ENCODE measurements at regions not wholly inside any gene's neighbourhood (a gene's known extent, or its start where the extent isn't known, plus 50 kb on each side); places are given as distances from the start of the nearest gene placed in this dataset.

- H3K27me3 Mint-ChIP-seq = peaks cover 4 to 12% of the 10 kb centered on the region in 2 donors
- H3K9me3 Mint-ChIP-seq = no peaks in the 10 kb centered on the region
- POLR2A ChIA-PET = no interaction called here
- H3K36me3 Mint-ChIP-seq = no peaks in the 10 kb centered on the region
- Histone ChIP-seq H3K4me3 (ENCODE audit: low read length) (no peak overlapping the region), H3K4me1 (ENCODE audit: insufficient read depth, low read length) (no peaks in the 10 kb centered on the region), H3K27ac (ENCODE audit: low read depth, low read length) (no peak overlapping the region), H3K36me3 (ENCODE audit: insufficient read depth, low read length) (no peaks in the 10 kb centered on the region), H3K9me3 (ENCODE audit: low read length) (no peaks in the 10 kb centered on the region), H3K27me3 (ENCODE audit: insufficient read depth, low read length, poor library complexity, severe bottlenecking) (no peaks in the 10 kb centered on the region)
- no peak overlapping the region for H3K4me3 Mint-ChIP-seq
- H3K27ac Mint-ChIP-seq = no peak overlapping the region
- no peak for DNase-seq
- CTCF ChIA-PET = interaction anchor here (1.5 kb wide), 1 partner anchor 9 kb away, joined by 4 read pairs; no protein-coding TSS in a partner anchor
- no peaks in the 10 kb centered on the region for H3K4me1 Mint-ChIP-seq
Measured at GRCh38 chr10:78571286-78571685, 497.5 kb upstream of the ZMIZ1 start.

- H3K27ac Mint-ChIP-seq = no peak overlapping the region
- H3K4me3 Mint-ChIP-seq = no peak overlapping the region
- Histone ChIP-seq H3K27ac (ENCODE audit: low read depth, low read length) (no peak overlapping the region), H3K9me3 (ENCODE audit: low read length) (no peaks in the 10 kb centered on the region), H3K36me3 (ENCODE audit: insufficient read depth, low read length) (no peaks in the 10 kb centered on the region), H3K4me3 (ENCODE audit: low read length) (no peak overlapping the region), H3K4me1 (ENCODE audit: insufficient read depth, low read length) (no peaks in the 10 kb centered on the region), H3K27me3 (ENCODE audit: insufficient read depth, low read length, poor library complexity, severe bottlenecking) (no peaks in the 10 kb centered on the region)
- peaks cover 4 to 8% of the 10 kb centered on the region in 2 donors for H3K27me3 Mint-ChIP-seq
- H3K36me3 Mint-ChIP-seq = no peaks in the 10 kb centered on the region
- H3K4me1 Mint-ChIP-seq = no peaks in the 10 kb centered on the region
- CTCF ChIA-PET = interaction anchor here (1.5 kb wide), 1 partner anchor 8 kb away, joined by 4 read pairs; no protein-coding TSS in a partner anchor
- no peak for DNase-seq
- POLR2A ChIA-PET = no interaction called here
- no peaks in the 10 kb centered on the region for H3K9me3 Mint-ChIP-seq
Measured at GRCh38 chr10:78571891-78572290, 496.9 kb upstream of the ZMIZ1 start.

- Mint-ChIP-seq H3K27me3 (peaks cover 4 to 8% of the 10 kb centered on the region in 2 donors), H3K9me3 (no peaks in the 10 kb centered on the region), H3K4me1 (no peaks in the 10 kb centered on the region), H3K4me3 (no peak overlapping the region), H3K36me3 (no peaks in the 10 kb centered on the region), H3K27ac (peak overlapping the region in 2 of 8 donors; percentile 28 to 35)
- H3K36me3 ChIP-seq (ENCODE audit: insufficient read depth, low read length) = no peaks in the 10 kb centered on the region
- no peak overlapping the region for H3K27ac ChIP-seq (ENCODE audit: low read depth, low read length)
- no peak overlapping the region for H3K4me3 ChIP-seq (ENCODE audit: low read length)
- no peaks in the 10 kb centered on the region for H3K27me3 ChIP-seq (ENCODE audit: insufficient read depth, low read length, poor library complexity, severe bottlenecking)
- ChIA-PET CTCF (no interaction called here), POLR2A (no interaction called here)
- H3K9me3 ChIP-seq (ENCODE audit: low read length) = no peaks in the 10 kb centered on the region
- no peak for DNase-seq
- no peaks in the 10 kb centered on the region for H3K4me1 ChIP-seq (ENCODE audit: insufficient read depth, low read length)
Measured at GRCh38 chr10:78572565-78572964, 496.2 kb upstream of the ZMIZ1 start.

GRCh38 chr10:78574547-78574946 is 494.2 kb upstream of the ZMIZ1 start:
- Mint-ChIP-seq H3K4me1 (no peaks in the 10 kb centered on the region), H3K4me3 (no peak overlapping the region), H3K9me3 (no peaks in the 10 kb centered on the region), H3K36me3 (no peaks in the 10 kb centered on the region), H3K27ac (no peak overlapping the region), H3K27me3 (peaks cover 4 to 8% of the 10 kb centered on the region in 2 donors)
- no peaks in the 10 kb centered on the region for H3K27me3 ChIP-seq (ENCODE audit: insufficient read depth, low read length, poor library complexity, severe bottlenecking)
- no peak overlapping the region for H3K27ac ChIP-seq (ENCODE audit: low read depth, low read length)
- H3K36me3 ChIP-seq (ENCODE audit: insufficient read depth, low read length) = no peaks in the 10 kb centered on the region
- CTCF ChIA-PET = no interaction called here
- DNase-seq = no peak
- no peak overlapping the region for H3K4me3 ChIP-seq (ENCODE audit: low read length)
- no peaks in the 10 kb centered on the region for H3K4me1 ChIP-seq (ENCODE audit: insufficient read depth, low read length)
- POLR2A ChIA-PET = no interaction called here
- H3K9me3 ChIP-seq (ENCODE audit: low read length) = no peaks in the 10 kb centered on the region

- Mint-ChIP-seq H3K9me3 (no peaks in the 10 kb centered on the region), H3K36me3 (no peaks in the 10 kb centered on the region), H3K27me3 (peaks cover 4 to 8% of the 10 kb centered on the region in 2 donors), H3K4me3 (no peak overlapping the region), H3K27ac (no peak overlapping the region), H3K4me1 (no peaks in the 10 kb centered on the region)
- H3K4me3 ChIP-seq (ENCODE audit: low read length) = no peak overlapping the region
- H3K4me1 ChIP-seq (ENCODE audit: insufficient read depth, low read length) = no peaks in the 10 kb centered on the region
- no peaks in the 10 kb centered on the region for H3K9me3 ChIP-seq (ENCODE audit: low read length)
- DNase-seq = no peak
- no peaks in the 10 kb centered on the region for H3K36me3 ChIP-seq (ENCODE audit: insufficient read depth, low read length)
- no peak overlapping the region for H3K27ac ChIP-seq (ENCODE audit: low read depth, low read length)
- POLR2A ChIA-PET = no interaction called here
- CTCF ChIA-PET = no interaction called here
- H3K27me3 ChIP-seq (ENCODE audit: insufficient read depth, low read length, poor library complexity, severe bottlenecking) = no peaks in the 10 kb centered on the region
Measured at GRCh38 chr10:78575400-78575799, 493.4 kb upstream of the ZMIZ1 start.

GRCh38 chr10:78576276-78576675 is 492.5 kb upstream of the ZMIZ1 start:
- Histone ChIP-seq H3K27ac (ENCODE audit: low read depth, low read length) (no peak overlapping the region), H3K36me3 (ENCODE audit: insufficient read depth, low read length) (no peaks in the 10 kb centered on the region), H3K4me1 (ENCODE audit: insufficient read depth, low read length) (no peaks in the 10 kb centered on the region), H3K27me3 (ENCODE audit: insufficient read depth, low read length, poor library complexity, severe bottlenecking) (no peaks in the 10 kb centered on the region), H3K9me3 (ENCODE audit: low read length) (no peaks in the 10 kb centered on the region), H3K4me3 (ENCODE audit: low read length) (no peak overlapping the region)
- POLR2A ChIA-PET = no interaction called here
- Mint-ChIP-seq H3K9me3 (no peaks in the 10 kb centered on the region), H3K36me3 (no peaks in the 10 kb centered on the region), H3K4me1 (no peaks in the 10 kb centered on the region), H3K27me3 (peaks cover 3 to 4% of the 10 kb centered on the region in 2 donors), H3K4me3 (no peak overlapping the region), H3K27ac (no peak overlapping the region)
- no peak for DNase-seq
- CTCF ChIA-PET = no interaction called here

GRCh38 chr10:78577712-78578111 is 491.1 kb upstream of the ZMIZ1 start:
- Mint-ChIP-seq H3K4me3 (no peak overlapping the region), H3K27ac (no peak overlapping the region), H3K9me3 (no peaks in the 10 kb centered on the region), H3K27me3 (peaks cover 4 to 7% of the 10 kb centered on the region in 2 donors), H3K36me3 (no peaks in the 10 kb centered on the region), H3K4me1 (no peaks in the 10 kb centered on the region)
- Histone ChIP-seq H3K27ac (ENCODE audit: low read depth, low read length) (no peak overlapping the region), H3K36me3 (ENCODE audit: insufficient read depth, low read length) (no peaks in the 10 kb centered on the region), H3K4me3 (ENCODE audit: low read length) (no peak overlapping the region), H3K27me3 (ENCODE audit: insufficient read depth, low read length, poor library complexity, severe bottlenecking) (no peaks in the 10 kb centered on the region), H3K4me1 (ENCODE audit: insufficient read depth, low read length) (no peaks in the 10 kb centered on the region), H3K9me3 (ENCODE audit: low read length) (no peaks in the 10 kb centered on the region)
- ChIA-PET POLR2A (no interaction called here), CTCF (no interaction called here)
- no peak for DNase-seq

- no peaks in the 10 kb centered on the region for H3K9me3 Mint-ChIP-seq
Measured at GRCh38 chr10:78578929-78579328, 489.8 kb upstream of the ZMIZ1 start.

GRCh38 chr10:78579576-78579975 is 489.2 kb upstream of the ZMIZ1 start:
- Mint-ChIP-seq H3K36me3 (no peaks in the 10 kb centered on the region), H3K27ac (no peak overlapping the region), H3K27me3 (peaks cover 0 to 10% of the 10 kb centered on the region in 2 donors), H3K4me1 (no peaks in the 10 kb centered on the region), H3K4me3 (no peak overlapping the region), H3K9me3 (no peaks in the 10 kb centered on the region)
- Histone ChIP-seq H3K4me3 (ENCODE audit: low read length) (no peak overlapping the region), H3K4me1 (ENCODE audit: insufficient read depth, low read length) (no peaks in the 10 kb centered on the region), H3K27me3 (ENCODE audit: insufficient read depth, low read length, poor library complexity, severe bottlenecking) (no peaks in the 10 kb centered on the region), H3K27ac (ENCODE audit: low read depth, low read length) (no peak overlapping the region), H3K9me3 (ENCODE audit: low read length) (no peaks in the 10 kb centered on the region), H3K36me3 (ENCODE audit: insufficient read depth, low read length) (no peaks in the 10 kb centered on the region)
- no peak for DNase-seq
- POLR2A ChIA-PET = no interaction called here
- CTCF ChIA-PET = interaction anchor here (1.2 kb wide), 1 partner anchor 8 kb away, joined by 4 read pairs; no protein-coding TSS in a partner anchor

More at GRCh38 chr10:78578929-78579328, 489.8 kb upstream of the ZMIZ1 start:
- no peaks in the 10 kb centered on the region for H3K4me1 Mint-ChIP-seq
- DNase-seq = no peak
- H3K9me3 ChIP-seq (ENCODE audit: low read length) = no peaks in the 10 kb centered on the region
- ChIA-PET CTCF (no interaction called here), POLR2A (no interaction called here)
- no peaks in the 10 kb centered on the region for H3K4me1 ChIP-seq (ENCODE audit: insufficient read depth, low read length)
- H3K36me3 Mint-ChIP-seq = no peaks in the 10 kb centered on the region
- H3K4me3 ChIP-seq (ENCODE audit: low read length) = no peak overlapping the region
- H3K27me3 Mint-ChIP-seq = peaks cover 0 to 7% of the 10 kb centered on the region in 2 donors
- no peak overlapping the region for H3K27ac ChIP-seq (ENCODE audit: low read depth, low read length)
- no peaks in the 10 kb centered on the region for H3K27me3 ChIP-seq (ENCODE audit: insufficient read depth, low read length, poor library complexity, severe bottlenecking)
- H3K27ac Mint-ChIP-seq = peak overlapping the region in 1 of 8 donors; percentile 72
- H3K36me3 ChIP-seq (ENCODE audit: insufficient read depth, low read length) = no peaks in the 10 kb centered on the region
- H3K4me3 Mint-ChIP-seq = no peak overlapping the region

All from CD8-positive, alpha-beta memory T cell (primary cell).